ENCODE measurements at regions not wholly inside any gene's neighbourhood (a gene's known extent, or its start where the extent isn't known, plus 50 kb on each side); places are given as distances from the start of the nearest gene placed in this dataset.
A peak's percentile ranks its signal among the peaks of the same experiment; 100 is the strongest.
"Not testable (repeated sequence)": the region's sequence is repeated elsewhere in the genome, so short reads cannot be mapped to it uniquely, and the experiment has no call there.

GRCh38 chr5:53403291-53403690 lies 77.1 kb upstream of the FST start:
- no peaks in the 10 kb centered on the region for H3K9me3 Mint-ChIP-seq (ENCODE audit: low read depth)
- no peak overlapping the region for H3K27ac Mint-ChIP-seq
- no peaks in the 10 kb centered on the region for H3K4me1 Mint-ChIP-seq
- no peak overlapping the region for H3K4me3 Mint-ChIP-seq
- no peaks in the 10 kb centered on the region for H3K36me3 Mint-ChIP-seq (ENCODE audit: low read depth)
- intact Hi-C loops (cut with DNase I, micrococcal nuclease) = no loop called here
- POLR2A ChIA-PET = interaction anchor here (0.6 kb wide), 1 partner anchor 490 kb away, joined by 3 read pairs; no protein-coding TSS in a partner anchor
- CTCF ChIA-PET = no interaction called here
- ATAC-seq (no peak), DNase-seq (no peak)
- H3K27me3 Mint-ChIP-seq = peaks cover 7% of the 10 kb centered on the region

GRCh38 chr5:53403758-53404157 lies 76.7 kb upstream of the FST start:
- intact Hi-C loops (cut with DNase I, micrococcal nuclease) = no loop called here
- Mint-ChIP-seq H3K4me1 (no peaks in the 10 kb centered on the region), H3K27me3 (peaks cover 7% of the 10 kb centered on the region), H3K9me3 (ENCODE audit: low read depth) (no peaks in the 10 kb centered on the region), H3K4me3 (no peak overlapping the region), H3K27ac (no peak overlapping the region), H3K36me3 (ENCODE audit: low read depth) (no peaks in the 10 kb centered on the region)
- no peak for DNase-seq
- no peak for ATAC-seq
- ChIA-PET CTCF (no interaction called here), POLR2A (no interaction called here)

- Mint-ChIP-seq H3K27ac (no peak overlapping the region), H3K27me3 (peaks cover 3% of the 10 kb centered on the region), H3K9me3 (ENCODE audit: low read depth) (no peaks in the 10 kb centered on the region), H3K4me3 (no peak overlapping the region), H3K4me1 (no peaks in the 10 kb centered on the region), H3K36me3 (ENCODE audit: low read depth) (no peaks in the 10 kb centered on the region)
- ATAC-seq (no peak), DNase-seq (no peak)
- ChIA-PET CTCF (no interaction called here), POLR2A (no interaction called here)
- intact Hi-C loops (cut with DNase I, micrococcal nuclease) = no loop called here
Measured at GRCh38 chr5:53405396-53405795, 75.0 kb upstream of the FST start.

GRCh38 chr5:53406630-53407316 lies 73.7 kb upstream of the FST start:
- Mint-ChIP-seq H3K27me3 (peaks cover 3% of the 10 kb centered on the region), H3K9me3 (ENCODE audit: low read depth) (no peaks in the 10 kb centered on the region), H3K4me1 (peaks cover 3% of the 10 kb centered on the region), H3K36me3 (ENCODE audit: low read depth) (no peaks in the 10 kb centered on the region), H3K27ac (no peak overlapping the region), H3K4me3 (no peak overlapping the region)
- ChIA-PET POLR2A (no interaction called here), CTCF (interaction anchor here (1.2 kb wide), 1 partner anchor 15 kb away, joined by 4 read pairs; no protein-coding TSS in a partner anchor)
- intact Hi-C loops (cut with DNase I, micrococcal nuclease) = no loop called here
- ATAC-seq (no peak), DNase-seq (no peak)

GRCh38 chr5:53407373-53407772 lies 73.1 kb upstream of the FST start:
- DNase-seq = no peak
- CTCF ChIA-PET = interaction anchor here (1.2 kb wide), 1 partner anchor 15 kb away, joined by 4 read pairs; no protein-coding TSS in a partner anchor
- Mint-ChIP-seq H3K27ac (no peak overlapping the region), H3K9me3 (ENCODE audit: low read depth) (no peaks in the 10 kb centered on the region), H3K4me3 (no peak overlapping the region), H3K27me3 (no peaks in the 10 kb centered on the region), H3K36me3 (ENCODE audit: low read depth) (no peaks in the 10 kb centered on the region), H3K4me1 (peaks cover 5% of the 10 kb centered on the region)
- POLR2A ChIA-PET = no interaction called here
- ATAC-seq = no peak
- intact Hi-C loops (cut with DNase I, micrococcal nuclease) = no loop called here

- Mint-ChIP-seq H3K27me3 (no peaks in the 10 kb centered on the region), H3K9me3 (ENCODE audit: low read depth) (no peaks in the 10 kb centered on the region), H3K36me3 (ENCODE audit: low read depth) (no peaks in the 10 kb centered on the region), H3K4me3 (no peak overlapping the region), H3K4me1 (peaks cover 5% of the 10 kb centered on the region), H3K27ac (no peak overlapping the region)
- DNase-seq (no peak), ATAC-seq (no peak)
- ChIA-PET CTCF (no interaction called here), POLR2A (no interaction called here)
- intact Hi-C loops (cut with DNase I, micrococcal nuclease) = no loop called here
Measured at GRCh38 chr5:53411388-53411787, 69.0 kb upstream of the FST start.

GRCh38 chr5:53412499-53412898 lies 67.9 kb upstream of the FST start:
- H3K27me3 Mint-ChIP-seq; H3K27ac Mint-ChIP-seq; H3K36me3 Mint-ChIP-seq (ENCODE audit: low read depth); POLR2A ChIA-PET; intact Hi-C loops (cut with DNase I, micrococcal nuclease); CTCF ChIA-PET; DNase-seq; H3K4me3 Mint-ChIP-seq; H3K9me3 Mint-ChIP-seq (ENCODE audit: low read depth); ATAC-seq; H3K4me1 Mint-ChIP-seq: not testable (repeated sequence)

- H3K9me3 Mint-ChIP-seq (ENCODE audit: low read depth) = no peaks in the 10 kb centered on the region
- DNase-seq (peak; percentile 16), ATAC-seq (peak; percentile 71)
- H3K27me3 Mint-ChIP-seq = no peaks in the 10 kb centered on the region
- H3K4me3 Mint-ChIP-seq = no peak overlapping the region
- H3K27ac Mint-ChIP-seq = no peak overlapping the region
- intact Hi-C loops (cut with DNase I, micrococcal nuclease) = no loop called here
- ChIA-PET CTCF (interaction anchor here (0.6 to 0.8 kb wide), 3 partner anchors 36 to 62 kb away, joined by 3 read pairs; no protein-coding TSS in a partner anchor), POLR2A (no interaction called here)
- no peaks in the 10 kb centered on the region for H3K36me3 Mint-ChIP-seq (ENCODE audit: low read depth)
- peaks cover 2% of the 10 kb centered on the region for H3K4me1 Mint-ChIP-seq
Measured at GRCh38 chr5:53416144-53416738, 64.2 kb upstream of the FST start.

GRCh38 chr5:53418409-53418808 lies 62.0 kb upstream of the FST start:
- Mint-ChIP-seq H3K27me3 (no peaks in the 10 kb centered on the region), H3K36me3 (ENCODE audit: low read depth) (no peaks in the 10 kb centered on the region), H3K4me1 (no peaks in the 10 kb centered on the region), H3K27ac (no peak overlapping the region), H3K9me3 (ENCODE audit: low read depth) (no peaks in the 10 kb centered on the region), H3K4me3 (no peak overlapping the region)
- no peak for DNase-seq
- intact Hi-C loops (cut with DNase I, micrococcal nuclease) = no loop called here
- no peak for ATAC-seq
- ChIA-PET POLR2A (no interaction called here), CTCF (no interaction called here)

GRCh38 chr5:53418826-53419658 lies 61.4 kb upstream of the FST start:
- Mint-ChIP-seq H3K4me1 (no peaks in the 10 kb centered on the region), H3K27ac (no peak overlapping the region), H3K9me3 (ENCODE audit: low read depth) (no peaks in the 10 kb centered on the region), H3K36me3 (ENCODE audit: low read depth) (no peaks in the 10 kb centered on the region), H3K27me3 (peaks cover 3% of the 10 kb centered on the region), H3K4me3 (no peak overlapping the region)
- intact Hi-C loops (cut with DNase I, micrococcal nuclease) = no loop called here
- POLR2A ChIA-PET = no interaction called here
- no peak for DNase-seq
- no peak for ATAC-seq
- CTCF ChIA-PET = no interaction called here

GRCh38 chr5:53422539-53422938 lies 57.9 kb upstream of the FST start:
- Mint-ChIP-seq H3K9me3 (ENCODE audit: low read depth) (no peaks in the 10 kb centered on the region), H3K4me1 (no peaks in the 10 kb centered on the region), H3K36me3 (ENCODE audit: low read depth) (no peaks in the 10 kb centered on the region), H3K27ac (no peak overlapping the region), H3K4me3 (no peak overlapping the region), H3K27me3 (peaks cover 10% of the 10 kb centered on the region)
- CTCF ChIA-PET = interaction anchor here (1.1 kb wide), 1 partner anchor 16 kb away, joined by 4 read pairs; no protein-coding TSS in a partner anchor
- no peak for ATAC-seq
- DNase-seq = no peak
- intact Hi-C loops (cut with DNase I, micrococcal nuclease) = no loop called here
- POLR2A ChIA-PET = interaction anchor here (0.6 kb wide), 1 partner anchor 11 kb away, joined by 3 read pairs; no protein-coding TSS in a partner anchor

GRCh38 chr5:53423724-53424123 lies 56.7 kb upstream of the FST start:
- Mint-ChIP-seq H3K4me1 (no peaks in the 10 kb centered on the region), H3K9me3 (ENCODE audit: low read depth) (no peaks in the 10 kb centered on the region), H3K27ac (no peak overlapping the region), H3K4me3 (no peak overlapping the region), H3K36me3 (ENCODE audit: low read depth) (no peaks in the 10 kb centered on the region), H3K27me3 (peaks cover 10% of the 10 kb centered on the region)
- CTCF ChIA-PET = no interaction called here
- ATAC-seq (no peak), DNase-seq (no peak)
- intact Hi-C loops (cut with DNase I, micrococcal nuclease) = loop anchor here in 1 of 2 experiments (2.0 kb wide), 1 partner anchor 795 kb away; no protein-coding TSS in a partner anchor
- POLR2A ChIA-PET = no interaction called here
